HG03135 (cell line): ENCODE measurements at regions not wholly inside any gene's neighbourhood (a gene's known extent, or its start where the extent isn't known, plus 50 kb on each side); places are given as distances from the start of the nearest gene placed in this dataset.
"Not testable (repeated sequence)": the region's sequence is repeated elsewhere in the genome, so short reads cannot be mapped to it uniquely, and the experiment has no call there.

Experiments used
- ATAC-seq: cut with Tn5 transposase; IDR thresholded peaks from one replicate; pipeline ENCODE4 v1.9.1; 2021; ENCODE audit warnings: mild to moderate bottlenecking, moderate library complexity; ENCODE audit not compliant: unreplicated experiment

DNA sequence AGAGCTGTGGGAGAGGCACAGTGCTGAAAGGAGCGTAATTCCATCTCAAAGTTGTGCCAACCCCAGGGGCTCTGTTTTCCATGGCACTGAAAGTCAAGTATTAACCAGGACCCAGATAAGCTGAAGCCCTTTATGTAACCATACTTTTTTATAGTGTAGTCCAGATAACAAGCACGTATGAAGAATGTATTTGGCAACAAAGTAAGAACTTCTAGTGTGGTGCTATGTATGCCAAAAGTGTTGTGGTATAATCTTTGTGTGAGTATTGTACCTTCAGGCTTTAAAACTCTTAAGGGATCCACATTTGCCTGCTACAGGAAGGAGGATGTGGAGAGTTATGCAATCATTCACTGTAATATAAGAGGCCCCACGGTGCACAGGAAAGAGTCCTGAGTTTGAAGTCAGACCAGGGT is 129.4 kb downstream of the IBTK start:
- no peak for ATAC-seq

DNA sequence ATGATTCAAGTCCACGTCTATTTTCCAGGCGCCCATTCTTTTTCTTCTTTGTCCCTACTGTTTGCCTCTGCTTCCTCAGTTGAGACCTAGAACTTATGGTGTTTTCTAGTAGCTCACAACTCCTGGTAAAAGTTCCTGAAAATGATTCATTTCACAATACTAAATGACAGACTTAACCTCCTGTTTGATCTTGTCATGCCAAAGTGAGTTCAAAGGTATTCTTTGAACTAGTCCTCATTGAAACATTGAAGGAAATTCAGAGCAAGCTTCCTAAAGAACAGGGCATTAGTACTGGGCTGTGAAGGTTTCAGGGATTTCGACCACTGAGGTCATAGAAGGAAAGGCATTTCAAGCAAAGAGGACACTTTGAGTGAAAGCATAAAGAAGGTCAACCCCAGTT is 132.8 kb downstream of the IBTK start:
- ATAC-seq: no peak

DNA sequence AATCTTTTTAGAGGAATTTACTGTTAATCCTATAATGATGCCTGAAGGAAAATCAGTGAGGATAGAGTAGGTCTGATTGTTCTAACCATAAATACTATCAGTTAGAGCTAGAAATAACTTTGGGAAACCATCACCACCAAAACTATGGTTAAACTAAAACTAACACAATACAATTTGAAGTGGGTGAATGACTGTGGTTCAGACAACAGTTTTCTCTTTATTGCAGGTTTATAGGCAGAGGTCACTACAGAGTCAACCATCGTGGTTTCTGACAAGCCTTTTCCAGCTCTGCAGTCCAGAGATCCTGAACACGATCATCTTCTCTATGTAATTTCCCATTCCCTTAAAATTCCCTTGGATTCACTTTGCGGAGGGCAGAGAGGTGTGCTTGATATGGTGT is 134.3 kb downstream of the IBTK start:
- no peak for ATAC-seq

DNA sequence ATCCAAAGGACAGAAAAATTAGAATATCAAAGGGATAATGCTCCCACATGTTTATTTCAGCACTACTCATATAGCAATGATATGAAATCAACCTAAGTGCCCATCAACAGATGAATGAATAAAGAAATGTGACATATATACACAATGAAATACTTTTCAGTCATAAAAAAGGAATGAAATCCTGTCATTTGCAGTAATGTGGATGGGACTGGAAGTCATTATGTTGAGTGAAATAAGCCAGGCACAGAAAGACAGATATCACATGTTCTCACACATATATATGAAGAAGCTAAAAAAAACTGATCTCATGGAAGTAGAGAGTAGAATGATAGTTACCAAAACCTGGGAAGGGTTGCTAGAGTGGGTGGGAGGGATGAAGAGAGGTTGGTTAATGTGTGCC is 135.7 kb downstream of the IBTK start:
- ATAC-seq: no peak

DNA sequence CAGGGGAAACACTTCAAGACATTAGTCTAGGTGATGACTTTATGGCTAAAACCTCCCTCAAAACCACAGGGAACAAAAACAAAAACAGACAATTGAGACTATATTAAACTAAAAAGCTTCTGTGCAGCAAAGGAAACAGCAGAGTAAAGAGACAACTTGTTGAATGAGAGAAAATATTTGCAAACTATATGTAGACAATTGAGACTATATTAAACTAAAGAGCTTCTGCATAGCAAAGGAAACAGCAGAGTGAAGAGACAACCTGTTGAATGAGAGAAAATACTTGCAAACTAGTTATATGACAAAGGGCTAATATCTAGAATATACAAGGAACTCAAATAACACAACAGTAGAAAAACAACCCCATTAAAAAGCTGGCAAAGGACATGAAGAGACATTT is 136.4 kb downstream of the IBTK start:
- ATAC-seq: no peak

DNA sequence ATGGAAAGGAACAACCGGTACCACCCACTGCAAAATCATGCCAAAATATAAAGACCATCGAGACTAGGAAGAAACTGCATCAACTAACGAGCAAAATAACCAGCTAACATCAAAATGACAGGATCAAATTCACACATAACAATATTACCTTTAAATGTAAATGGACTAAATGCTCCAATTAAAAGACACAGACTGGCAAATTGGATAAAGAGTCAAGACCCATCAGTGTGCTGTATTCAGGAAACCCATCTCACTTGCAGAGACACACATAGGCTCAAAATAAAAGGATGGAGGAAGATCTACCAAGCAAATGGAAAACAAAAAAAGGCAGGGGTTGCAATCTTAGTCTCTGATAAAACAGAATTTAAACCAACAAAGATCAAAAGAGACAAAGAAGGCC is 144.4 kb downstream of the IBTK start:
- not testable (repeated sequence) for ATAC-seq

DNA sequence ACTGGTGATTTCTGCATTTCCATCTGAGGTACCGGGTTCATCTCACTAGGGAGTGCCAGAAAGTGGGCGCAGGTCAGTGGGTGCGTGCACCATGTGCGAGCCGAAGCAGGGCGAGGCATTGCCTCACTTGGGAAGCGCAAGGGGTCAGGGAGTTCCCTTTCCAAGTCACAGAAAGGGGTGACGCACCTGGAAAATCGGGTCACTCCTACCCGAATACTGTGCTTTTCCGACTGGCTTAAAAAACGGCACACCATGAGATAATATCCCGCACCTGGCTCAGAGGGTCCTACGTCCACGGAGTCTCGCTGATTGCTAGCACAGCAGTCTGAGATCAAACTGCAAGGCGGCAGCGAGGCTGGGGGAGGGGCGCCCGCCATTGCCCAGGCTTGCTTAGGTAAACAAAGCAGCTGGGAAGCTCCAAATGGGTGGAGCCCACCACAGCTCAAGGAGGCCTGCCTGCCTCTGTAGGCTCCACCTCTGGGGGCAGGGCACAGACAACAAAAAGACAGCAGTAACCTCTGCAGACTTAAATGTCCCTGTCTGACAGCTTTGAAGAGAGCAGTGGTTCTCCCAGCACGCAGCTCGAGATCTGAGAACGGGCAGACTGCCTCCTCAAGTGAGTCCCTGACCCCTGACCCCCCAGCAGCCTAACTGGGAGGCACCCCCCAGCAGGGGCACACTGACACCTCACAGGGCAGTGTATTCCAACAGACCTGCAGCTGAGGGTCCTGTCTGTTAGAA is 146.0 kb downstream of the IBTK start:
- not testable (repeated sequence) for ATAC-seq

DNA sequence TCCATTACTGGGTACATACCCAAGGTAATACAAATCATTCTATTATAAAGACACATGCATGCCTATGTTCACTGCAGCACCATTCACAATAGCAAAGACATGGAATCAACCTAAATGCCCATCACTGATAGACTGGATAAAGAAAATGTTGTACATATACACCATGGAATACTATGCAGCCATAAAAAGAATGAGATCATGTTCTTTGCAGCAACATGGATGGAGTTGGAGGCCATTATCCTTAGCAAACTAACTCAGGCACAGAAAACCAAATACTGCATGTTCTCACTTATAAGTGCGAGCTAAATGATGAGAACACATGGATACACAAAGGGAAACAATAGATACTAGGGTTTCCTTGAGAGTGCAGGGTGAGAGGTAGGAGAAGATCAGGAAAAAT is 146.8 kb downstream of the IBTK start:
- not testable (repeated sequence) for ATAC-seq

DNA sequence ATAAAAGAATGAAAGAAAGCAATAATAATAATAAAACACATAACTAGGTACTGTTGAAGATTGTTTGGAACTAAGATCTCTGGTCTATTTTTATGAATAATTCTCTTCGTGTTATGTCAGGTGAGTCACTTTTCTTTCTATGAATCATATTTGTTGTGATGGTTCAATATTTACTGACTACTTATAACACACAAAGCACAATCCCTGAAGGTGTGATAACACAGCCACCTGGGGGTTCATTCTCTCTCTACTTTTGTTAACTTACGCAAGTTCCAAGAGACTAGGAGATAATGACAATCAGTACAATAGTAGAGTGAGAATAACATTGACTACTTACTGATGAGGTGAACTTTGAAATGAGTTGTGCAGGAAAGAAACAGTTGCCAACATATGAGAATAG is 149.9 kb downstream of the IBTK start:
- no peak for ATAC-seq

DNA sequence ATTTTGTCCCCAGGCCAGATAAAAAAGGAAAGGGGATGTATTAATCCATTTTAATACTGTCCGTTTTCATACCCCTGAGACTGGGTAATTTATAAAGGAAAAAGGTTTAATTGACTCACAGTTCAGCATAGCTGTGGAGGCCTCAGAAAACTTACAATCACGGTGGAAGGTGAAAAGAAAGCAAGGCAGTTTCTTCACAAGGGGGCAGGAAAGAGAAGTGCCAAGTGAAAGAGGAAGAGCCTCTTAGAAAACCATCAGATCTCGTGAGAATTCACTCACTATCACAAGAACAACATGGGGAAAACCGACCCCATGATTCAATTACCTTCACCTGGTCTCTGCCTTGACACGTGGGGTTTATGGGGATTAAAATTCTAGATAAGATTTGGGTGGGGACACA is 152.5 kb downstream of the IBTK start:
- no peak for ATAC-seq

DNA sequence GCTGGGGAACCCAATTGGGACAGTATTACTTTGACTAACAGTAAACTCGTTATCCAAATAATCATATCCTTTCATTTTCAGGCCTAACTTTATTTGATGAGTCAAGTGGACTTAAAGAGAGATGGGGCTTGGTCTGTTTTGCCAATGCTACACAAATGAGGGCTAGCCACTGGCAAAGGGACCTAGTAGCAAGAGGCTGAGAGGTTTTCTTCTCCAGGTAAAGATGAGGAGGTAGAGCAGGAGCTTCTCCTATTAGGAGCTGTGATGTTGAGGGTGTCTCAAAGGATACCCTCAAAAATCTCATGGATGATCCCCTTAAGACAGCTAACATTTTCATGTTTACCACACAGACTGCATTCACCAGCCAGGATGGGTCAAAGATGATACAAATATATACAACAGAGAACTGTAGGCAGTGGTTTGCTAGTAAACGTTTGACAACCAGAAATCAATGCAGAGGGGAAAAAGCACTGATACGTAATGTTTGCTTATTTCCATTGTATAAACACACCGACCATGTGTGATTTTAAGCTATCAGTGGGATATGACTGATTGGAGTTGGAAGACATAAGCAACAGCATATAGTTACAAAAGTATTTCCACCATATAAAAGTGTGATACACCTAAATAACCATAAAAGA is 153.3 kb downstream of the IBTK start:
- ATAC-seq: no peak

DNA sequence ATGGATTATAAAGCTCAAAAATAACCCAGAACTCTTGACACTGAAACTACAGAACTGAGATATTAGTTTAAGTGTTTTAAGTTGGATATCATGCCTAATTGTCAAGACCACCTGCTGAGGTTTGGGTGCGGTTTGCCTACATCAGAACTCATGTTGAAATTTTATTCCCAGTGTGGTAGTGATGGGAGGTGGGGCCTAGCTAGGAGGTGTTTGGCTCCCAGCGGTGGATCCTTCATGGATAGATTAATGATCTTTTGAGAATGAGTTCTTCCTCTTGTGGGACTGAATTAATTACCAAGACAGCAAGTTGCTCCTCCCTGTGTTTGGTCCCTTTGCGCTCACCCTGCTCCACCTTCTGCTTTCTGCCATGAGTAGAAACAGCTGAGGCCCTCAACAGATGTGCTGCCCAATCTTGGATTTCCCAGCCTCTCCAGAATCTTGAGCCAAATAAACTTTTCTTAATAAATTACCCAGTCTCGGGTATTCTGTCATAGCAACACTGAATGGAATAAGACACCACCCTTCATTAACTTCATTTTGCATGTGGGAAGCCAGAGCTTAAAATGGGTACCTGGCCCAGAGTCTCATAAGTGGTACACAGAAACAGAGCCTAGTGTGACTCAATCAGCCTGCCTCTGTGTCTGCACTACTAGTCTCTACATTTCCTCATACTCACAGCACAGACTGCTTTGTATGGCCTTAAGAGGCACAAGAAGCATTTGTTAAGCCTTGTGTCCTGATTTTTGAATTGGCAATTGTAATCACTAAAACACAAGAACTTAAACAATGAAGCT is 158.4 kb downstream of the IBTK start:
- ATAC-seq: no peak

DNA sequence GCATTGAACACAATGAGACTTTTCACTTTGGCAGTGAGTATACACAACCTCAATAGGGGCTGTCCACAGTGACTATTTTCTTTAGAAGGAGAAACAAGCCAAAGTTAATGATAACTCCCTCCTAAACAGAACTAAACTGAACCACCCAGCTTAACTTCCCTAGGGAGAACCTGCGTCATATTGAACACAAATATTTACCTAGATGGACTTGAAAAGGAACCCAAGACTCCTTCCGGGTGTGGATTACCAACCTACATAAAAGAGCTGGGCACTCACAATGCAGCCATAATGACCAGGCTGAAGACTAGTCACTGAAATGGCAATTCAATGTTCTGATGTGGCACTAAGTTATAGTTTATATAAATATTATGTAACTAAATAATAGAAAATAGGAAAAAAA is 160.6 kb downstream of the IBTK start:
- ATAC-seq: no peak

DNA sequence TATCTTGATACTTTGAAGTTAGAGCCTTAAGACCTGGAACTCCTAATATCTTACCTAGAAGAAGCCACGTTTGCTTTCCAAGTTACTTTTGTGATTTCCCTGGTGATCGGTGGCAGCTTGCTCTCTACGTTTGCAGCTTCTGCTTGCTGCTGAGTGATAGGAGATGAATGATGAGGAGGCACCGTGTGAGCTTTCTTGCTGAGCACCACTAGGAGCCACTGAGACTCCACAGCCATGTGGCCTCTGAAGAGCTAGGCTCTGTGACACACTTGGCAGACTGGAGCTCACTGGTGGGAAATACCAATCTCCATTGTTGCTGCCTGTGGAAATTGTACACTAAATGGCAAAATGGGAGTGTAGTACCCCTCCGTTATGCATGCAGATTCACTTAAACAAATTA is 161.8 kb downstream of the IBTK start:
- no peak for ATAC-seq

DNA sequence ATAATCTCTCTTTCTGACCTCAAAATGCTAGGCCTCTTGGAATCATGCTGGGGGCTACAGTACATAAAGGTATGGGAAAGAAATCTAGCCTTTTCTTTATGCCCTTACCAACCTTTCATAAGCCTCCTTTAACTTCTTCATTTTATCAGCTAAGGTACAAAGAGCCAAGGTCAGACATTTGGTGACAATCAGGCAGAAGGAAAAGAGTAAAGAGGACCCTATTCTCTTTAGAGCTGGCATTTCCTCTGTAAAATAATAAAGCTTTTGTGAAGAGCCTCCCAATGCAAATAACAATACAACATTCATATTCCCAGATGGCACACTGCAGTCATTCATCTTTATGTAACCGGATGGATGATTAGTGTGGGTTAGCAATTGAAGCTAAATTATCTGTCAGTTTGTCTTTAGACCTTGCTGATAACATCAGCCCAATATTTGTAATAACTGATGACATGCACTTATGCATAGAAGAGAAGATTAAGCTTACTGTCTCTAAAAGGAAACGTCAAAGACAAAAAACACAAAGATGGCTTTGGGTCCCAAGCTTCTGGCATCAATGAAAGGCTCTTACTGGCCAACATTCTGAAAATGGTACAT is 163.1 kb downstream of the IBTK start:
- no peak for ATAC-seq

DNA sequence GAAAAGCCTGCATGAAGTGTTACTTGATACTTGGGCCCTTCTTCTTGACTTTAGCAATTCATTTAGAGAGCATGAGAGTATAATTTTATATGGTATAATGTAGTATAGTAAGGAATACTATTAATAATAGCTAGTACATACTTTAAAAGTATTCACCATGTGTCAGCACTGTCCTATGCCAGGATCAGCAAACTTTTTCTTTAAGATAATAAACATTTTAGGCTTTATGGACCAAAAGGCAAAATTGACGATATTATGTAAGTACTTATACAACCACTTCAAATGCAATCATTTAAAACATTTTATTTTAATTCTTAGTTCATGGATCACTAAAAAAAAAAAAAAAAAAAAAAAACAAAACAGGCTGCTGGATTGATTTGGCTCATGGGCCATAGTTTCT is 163.9 kb downstream of the IBTK start:
- no peak for ATAC-seq

DNA sequence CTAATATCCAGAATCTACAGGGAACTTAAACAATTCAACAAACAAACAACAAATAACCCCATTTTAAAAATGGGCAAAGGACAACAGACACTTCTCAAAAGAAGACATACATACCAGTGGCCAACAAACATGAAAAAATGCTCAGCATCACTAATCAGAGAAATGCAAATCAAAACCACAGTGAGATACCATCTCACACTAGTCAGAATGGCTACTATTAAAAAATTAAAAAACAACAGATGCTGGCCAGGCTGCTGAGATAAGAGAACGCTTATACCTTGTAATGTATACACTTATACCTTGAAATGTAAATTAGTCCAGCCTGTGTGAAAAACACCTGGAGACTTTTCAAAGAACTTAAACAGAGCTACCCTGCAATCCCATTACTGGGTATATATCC is 166.8 kb downstream of the IBTK start:
- ATAC-seq: no peak

DNA sequence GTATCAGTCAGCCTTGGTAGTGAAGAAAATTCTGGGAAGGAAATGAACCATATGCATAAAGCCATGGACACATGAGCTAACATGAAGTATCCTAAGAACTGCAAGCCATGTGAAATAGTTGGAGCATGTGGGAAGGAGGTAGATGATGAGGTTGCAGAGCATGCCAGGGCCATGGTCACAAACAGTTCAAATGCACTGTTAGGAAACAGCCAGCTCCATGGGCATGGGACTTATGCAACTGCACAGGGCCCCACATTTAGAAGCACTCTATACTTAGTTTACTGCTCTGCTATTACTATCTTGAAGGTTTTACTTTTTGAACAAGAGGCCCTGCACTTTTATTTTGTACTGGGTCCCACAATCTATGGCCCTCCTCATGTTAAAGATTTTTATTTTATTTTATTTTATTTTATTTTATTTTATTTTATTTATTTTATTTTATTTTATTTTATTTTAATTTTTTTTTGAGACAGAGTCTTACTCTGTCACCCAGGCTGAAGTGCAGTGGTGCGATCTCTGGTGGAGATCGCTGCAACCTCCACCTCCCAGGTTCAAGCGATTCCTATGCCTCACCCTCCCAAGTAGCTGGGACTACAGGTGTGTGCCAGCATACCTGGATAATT is 169.1 kb downstream of the IBTK start:
- ATAC-seq: no peak

DNA sequence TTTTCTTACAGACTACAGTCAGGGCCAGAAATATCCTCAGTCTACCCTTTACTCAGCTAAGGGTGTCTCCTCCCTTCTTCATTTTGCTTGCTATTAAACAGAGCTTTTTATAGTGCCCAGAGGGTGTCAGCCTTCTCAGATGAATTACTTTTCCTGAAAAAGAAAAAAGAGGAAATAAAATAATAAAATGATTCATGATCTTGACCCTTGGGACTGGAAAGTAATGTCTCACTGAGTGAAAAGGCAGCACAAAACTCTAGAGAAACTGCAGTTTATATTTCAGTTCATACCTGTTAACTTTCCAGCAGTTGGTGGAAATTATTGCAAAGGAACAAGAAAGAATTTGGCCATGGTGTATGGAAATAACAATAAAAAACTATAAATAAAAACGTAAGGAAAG is 170.6 kb downstream of the IBTK start:
- no peak for ATAC-seq

DNA sequence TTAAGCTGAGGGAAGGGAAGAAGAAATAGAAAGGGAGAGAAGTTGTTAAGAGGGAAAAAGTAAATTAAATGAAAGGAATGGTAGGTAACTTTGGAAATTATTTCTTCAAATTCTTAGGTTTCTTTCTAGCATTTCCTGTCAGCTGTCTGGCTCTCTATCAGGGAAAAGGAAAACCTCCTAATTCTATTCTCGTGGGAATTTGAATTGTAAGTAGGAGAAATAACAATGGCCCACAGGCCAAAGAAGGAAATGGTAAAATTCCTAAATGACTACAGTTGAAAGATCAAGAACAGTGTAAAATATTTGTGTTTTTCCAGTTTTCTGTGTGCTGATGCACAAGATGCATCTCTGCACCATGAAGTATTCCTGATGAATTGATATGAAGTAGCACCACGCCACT is 173.0 kb downstream of the IBTK start:
- no peak for ATAC-seq

DNA sequence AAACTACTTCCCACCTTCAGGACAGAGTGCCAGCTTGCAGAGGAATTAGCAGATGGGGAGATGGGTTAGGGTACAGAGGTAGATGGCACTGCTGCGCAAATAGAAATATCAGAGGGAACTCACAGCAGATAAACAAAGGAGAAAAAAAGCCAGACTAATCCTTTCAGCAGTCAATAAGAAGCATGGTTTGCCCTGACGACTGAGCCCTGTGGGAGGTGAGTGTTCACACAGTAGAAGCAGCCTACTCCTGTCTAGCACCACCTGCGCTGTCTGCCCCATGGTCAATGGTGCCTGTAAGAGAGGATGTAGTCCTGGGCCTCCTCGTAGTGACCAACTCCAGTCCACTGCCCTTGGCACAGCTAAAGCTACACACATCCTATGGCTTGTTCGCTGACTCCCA is 174.1 kb downstream of the IBTK start:
- no peak for ATAC-seq
